ENCODE measurements at regions not wholly inside any gene's neighbourhood (a gene's known extent, or its start where the extent isn't known, plus 50 kb on each side); places are given as distances from the start of the nearest gene placed in this dataset.
"Not testable (repeated sequence)": the region's sequence is repeated elsewhere in the genome, so short reads cannot be mapped to it uniquely, and the experiment has no call there.

- DNase-seq (ENCODE audit: low spot score) = no peak
Measured at GRCh38 chr12:113726254-113726819, 239.8 kb downstream of the RBM19 start.

DNA sequence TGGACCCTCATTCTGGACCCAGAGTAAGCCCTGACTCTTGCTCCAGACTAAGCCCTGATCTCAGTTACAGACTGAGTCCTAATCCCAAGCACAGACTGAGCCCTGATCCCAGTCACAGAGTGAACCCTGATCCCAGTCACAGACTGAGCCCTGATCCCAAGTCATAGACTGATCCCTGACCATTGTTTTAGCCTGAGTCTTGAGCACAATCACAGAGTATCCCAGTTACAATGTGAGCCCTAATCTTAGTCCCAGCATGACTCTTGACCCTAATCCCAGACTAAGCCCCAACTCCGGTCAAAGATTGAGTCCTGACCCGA is 240.6 kb downstream of the RBM19 start:
- DNase-seq (ENCODE audit: low spot score) = no peak

- DNase-seq (ENCODE audit: low spot score) = no peak
Measured at GRCh38 chr12:113724794-113725556, 241.2 kb downstream of the RBM19 start.

DNA sequence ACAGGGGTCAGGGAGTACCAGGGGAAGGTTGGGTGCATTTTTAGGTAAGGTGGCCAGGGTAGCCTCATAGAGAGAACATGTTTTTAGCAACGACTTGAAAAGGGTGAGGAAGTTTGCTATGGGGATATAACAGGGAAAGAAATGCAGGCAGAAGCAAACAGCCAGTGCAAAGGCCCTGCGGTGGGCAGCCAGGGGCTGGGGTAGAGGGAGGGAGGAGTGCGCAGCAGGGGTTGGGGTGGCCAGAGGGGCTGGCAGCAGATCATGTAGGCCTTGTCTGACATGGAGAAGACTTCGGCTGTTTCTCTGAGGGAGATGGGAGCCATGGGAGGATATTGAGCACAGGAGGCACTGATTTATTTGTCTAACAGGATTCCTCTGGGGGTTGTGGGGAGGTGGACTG is 242.5 kb downstream of the RBM19 start:
- DNase-seq (ENCODE audit: low spot score) = no peak

DNA sequence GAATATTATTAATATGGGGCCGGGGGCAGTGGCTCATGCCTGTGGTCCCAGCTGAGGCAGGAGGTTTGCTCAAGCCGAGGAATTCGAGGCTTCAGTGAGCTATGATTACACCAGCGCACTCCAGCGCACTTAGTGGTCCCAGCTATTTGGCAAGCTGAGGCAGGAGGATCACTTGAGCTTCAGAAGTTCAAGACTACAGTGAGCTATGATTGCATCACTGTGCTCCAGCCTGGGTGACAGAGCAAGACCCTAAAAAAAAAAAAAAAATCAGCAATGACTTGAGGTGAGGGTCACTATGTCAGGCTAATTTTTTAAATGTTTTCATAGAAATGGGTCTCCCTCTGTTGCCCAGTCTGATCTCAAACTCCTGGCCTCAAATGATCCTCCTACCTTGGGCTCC is 243.4 kb downstream of the RBM19 start:
- no peak for DNase-seq (ENCODE audit: low spot score)

GRCh38 chr12:113720629-113721028 is 245.5 kb downstream of the RBM19 start:
- DNase-seq (ENCODE audit: low spot score) = no peak

DNA sequence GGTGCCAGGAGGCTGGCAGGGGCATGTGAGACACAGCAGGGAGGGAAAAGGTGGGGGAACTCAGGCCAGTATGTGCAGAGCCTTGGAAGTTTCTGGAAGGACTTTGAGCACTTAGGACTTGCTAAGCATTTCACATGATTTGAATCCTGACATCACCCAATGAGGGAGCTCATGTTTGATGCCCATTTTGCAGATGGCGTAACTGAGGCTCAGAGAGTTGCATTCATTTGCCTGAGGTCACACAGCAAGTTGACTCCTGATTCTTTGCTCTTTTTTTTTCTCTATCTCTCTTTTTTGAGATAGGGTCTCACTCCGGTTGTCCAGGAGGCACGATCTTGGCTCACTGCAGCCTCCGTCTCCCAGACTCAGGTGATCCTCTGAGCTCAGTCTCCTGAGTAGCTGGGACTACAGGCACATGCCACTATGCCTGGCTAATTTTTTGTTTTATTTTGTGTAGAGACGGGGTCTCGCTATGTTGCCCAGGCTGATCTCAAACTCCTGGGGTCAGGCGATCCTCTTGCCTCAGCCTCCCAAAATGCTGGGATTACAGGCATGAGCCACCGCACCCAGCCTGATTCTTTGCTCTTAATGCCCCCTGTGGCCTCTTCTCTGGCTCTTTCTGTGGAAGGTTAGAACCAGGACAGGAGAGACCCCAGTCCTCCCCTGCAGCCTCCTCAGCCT is 246.1 kb downstream of the RBM19 start:
- no peak for DNase-seq (ENCODE audit: low spot score)

DNA sequence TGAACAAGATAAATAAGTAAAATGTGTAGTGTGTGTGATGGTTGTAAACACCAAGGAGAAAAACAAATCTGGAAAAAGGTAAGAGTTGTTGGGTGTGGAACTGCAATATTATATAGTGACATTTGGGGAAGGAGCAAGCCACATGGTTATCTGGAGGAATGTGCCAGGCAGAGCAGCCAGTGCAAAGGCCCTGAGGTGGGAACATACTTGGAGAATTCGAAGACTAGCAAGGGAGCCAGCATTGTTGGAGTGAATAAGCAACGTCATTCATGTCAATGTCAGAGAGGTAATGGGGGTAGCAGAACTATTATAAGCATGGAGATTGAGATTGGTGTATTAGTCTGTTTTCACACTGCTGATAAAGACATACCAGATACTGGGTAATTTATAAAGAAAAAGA is 241.5 kb upstream of the LHX5 start:
- no peak for DNase-seq (ENCODE audit: low spot score)

DNA sequence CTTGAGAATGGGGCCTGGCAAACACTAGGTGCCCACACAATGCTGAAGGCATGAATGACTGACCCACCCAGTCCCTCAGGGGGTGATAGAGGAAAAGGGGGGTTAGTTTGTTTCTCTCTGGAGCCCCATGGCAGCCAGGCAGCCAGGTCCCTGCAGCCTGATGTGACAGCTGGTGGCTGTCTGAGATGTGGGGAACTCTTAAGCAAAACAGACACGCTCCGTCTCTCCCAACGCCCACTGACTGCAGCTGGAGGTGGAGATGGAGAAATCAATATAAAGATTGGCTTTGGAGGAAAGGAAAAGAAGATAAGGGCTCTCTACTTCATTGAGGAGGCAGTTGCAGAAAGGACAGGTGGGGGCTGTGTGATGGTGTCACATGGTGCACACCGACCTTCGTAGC is 240.8 kb upstream of the LHX5 start:
- no peak for DNase-seq (ENCODE audit: low spot score)

GRCh38 chr12:113710216-113710615 is 238.5 kb upstream of the LHX5 start:
- no peak for DNase-seq (ENCODE audit: low spot score)

DNA sequence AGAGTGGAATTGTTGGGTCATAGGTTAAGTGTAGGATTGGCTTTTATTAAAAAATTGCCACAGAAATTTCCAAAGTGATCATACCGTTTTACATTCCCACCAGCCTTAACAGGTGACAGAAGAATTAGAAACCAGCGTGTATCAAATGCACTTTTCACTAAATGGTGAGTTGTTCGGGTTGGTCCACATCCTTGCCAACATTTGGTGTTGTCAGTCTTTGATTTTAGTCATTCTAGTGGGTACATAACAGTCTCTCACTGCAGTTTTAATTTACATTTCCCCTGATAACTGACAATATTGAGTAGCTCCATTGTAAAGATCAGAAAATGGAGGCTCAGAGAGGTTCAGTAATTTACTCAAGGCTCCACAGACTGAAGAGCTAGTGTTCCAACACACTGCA is 237.8 kb upstream of the LHX5 start:
- DNase-seq (ENCODE audit: low spot score) = no peak

GRCh38 chr12:113702836-113703235 is 231.2 kb upstream of the LHX5 start:
- DNase-seq (ENCODE audit: low spot score) = no peak

DNA sequence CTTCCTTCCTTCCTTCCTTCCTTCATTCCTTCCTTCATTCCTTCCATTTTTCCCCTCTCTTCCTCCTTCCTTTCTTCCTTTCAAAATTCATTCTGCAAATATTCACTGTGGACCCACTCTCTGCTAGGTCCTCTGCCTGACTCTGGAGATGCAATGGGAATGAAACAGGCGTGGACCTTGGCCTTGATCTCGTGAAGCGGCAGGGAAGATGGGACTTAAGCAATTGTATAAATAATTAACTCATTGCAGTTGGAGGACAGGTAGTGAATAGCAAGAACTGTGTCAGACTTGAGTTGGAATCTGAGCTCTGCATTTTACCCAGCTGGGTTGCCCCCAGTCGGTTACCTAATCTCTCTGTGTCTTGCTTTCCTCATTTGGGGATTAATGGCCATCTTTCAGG is 230.6 kb upstream of the LHX5 start:
- DNase-seq (ENCODE audit: low spot score) = no peak

GRCh38 chr12:113700943-113701342 is 229.3 kb upstream of the LHX5 start:
- peak; percentile 12 for DNase-seq (ENCODE audit: low spot score)

- DNase-seq (ENCODE audit: low spot score) = not testable (repeated sequence)
Measured at GRCh38 chr12:113699984-113700383, 228.3 kb upstream of the LHX5 start.

DNA sequence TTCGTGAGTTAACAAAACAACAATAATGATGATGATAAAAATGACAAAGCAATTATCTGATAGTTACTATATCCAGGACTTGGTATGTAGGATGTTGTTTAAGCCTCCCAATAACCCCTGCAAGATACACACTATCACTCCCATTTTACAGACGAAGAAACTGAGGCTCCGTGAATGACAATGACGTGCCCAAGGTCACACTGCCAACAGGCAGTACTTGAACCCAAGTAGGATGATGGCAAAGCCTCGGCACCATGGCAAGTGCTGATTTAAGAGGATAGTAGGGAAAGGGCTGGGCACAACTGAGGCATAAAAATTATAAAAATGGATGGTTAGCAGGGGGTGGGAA is 226.8 kb upstream of the LHX5 start:
- DNase-seq (ENCODE audit: low spot score) = no peak

GRCh38 chr12:113697651-113698509 is 226.2 kb upstream of the LHX5 start:
- no peak for DNase-seq (ENCODE audit: low spot score)

DNA sequence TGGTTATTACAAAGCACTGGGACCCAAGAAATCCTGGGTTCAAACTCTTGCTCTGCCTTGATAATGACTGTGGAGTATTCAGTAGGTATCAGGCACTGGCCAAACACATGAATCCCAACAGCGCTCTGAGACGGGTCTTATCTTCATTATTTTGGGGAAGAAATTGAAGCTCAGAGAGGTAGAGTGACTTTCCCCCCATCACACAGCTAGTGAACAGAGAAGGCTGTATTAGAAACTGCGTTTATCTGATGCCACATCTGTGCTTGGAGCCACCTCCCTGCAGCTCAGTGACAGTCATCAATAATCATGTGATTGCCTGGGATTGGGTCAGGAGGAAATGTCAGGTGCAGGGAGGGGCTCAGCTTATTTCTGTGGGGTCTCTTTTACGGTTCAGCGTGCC is 225.4 kb upstream of the LHX5 start:
- DNase-seq (ENCODE audit: low spot score) = no peak

- no peak for DNase-seq (ENCODE audit: low spot score)
Measured at GRCh38 chr12:113693693-113694092, 222.0 kb upstream of the LHX5 start.

DNA sequence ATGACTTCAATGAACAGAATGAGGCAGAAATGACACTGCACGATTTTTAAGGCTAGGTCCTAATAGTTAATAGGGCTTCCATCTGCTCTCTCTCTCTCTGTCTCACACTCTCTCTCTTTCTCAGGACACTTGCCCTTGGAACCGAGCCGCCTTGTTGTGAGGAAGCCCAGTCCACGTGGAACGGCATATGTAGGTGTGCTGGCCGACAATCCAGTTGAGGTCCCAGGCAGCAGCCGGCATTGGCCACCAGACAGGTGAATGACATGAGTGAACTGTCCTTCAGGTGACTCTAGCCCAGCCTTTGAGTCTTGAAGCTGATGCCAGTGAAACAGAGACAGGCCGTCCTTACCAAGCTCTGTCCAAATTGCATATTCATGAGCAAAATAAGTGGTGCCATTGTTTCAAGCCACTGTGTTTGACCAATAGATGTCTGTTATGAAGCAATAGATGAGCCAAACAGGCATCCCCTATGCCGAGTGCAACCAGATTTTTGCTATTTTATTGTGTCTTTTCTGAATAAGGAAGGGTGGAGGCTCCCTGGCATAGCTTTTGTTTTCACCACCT is 217.5 kb upstream of the LHX5 start:
- DNase-seq (ENCODE audit: low spot score) = no peak

DNA sequence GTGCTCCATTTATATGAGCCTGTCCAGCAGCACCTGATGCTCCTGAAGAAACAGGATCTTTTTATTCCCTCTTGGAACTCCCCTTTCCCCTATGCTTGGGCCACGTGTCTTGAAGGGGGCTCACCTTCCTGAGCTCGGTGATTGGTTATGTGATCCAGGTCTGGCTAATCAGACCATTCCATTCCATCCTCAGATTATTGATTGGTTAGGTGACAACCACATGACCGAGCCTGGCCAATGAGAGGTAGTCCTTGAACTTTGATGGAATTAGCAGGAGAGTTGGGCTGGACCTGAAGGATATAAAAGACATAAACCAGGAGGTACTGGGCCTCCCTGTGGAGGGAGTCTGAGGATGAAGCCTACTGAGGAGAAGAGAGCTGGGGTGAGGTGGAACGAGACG is 216.6 kb upstream of the LHX5 start:
- no peak for DNase-seq (ENCODE audit: low spot score)

All from RKO (cell line).